ENCODE measurements at regions not wholly inside any gene's neighbourhood (a gene's known extent, or its start where the extent isn't known, plus 50 kb on each side); places are given as distances from the start of the nearest gene placed in this dataset.

- TF ChIP-seq ARID5B (CRISPR knock-in tag; IDR thresholded peaks at IDR 0.05) = peak; percentile 100
- TF ChIP-seq KDM3A (CRISPR knock-in tag; IDR thresholded peaks at IDR 0.05; ENCODE audit: low read depth) = peak; percentile 89; the same call in 1 of the 2 replicates
- TF ChIP-seq SCMH1 (CRISPR knock-in tag; IDR thresholded peaks at IDR 0.05; ENCODE audit: borderline replicate concordance) = no peak
- no peak for TF ChIP-seq KDM5B (CRISPR knock-in tag; IDR thresholded peaks at IDR 0.05; ENCODE audit: borderline replicate concordance)
- TF ChIP-seq TERF1 (CRISPR knock-in tag; IDR thresholded peaks at IDR 0.05) = no peak
- TF ChIP-seq ZNF562 (CRISPR knock-in tag; IDR thresholded peaks at IDR 0.05; ENCODE audit: borderline replicate concordance) = no peak
- TF ChIP-seq NKX3-1 (CRISPR knock-in tag; IDR thresholded peaks at IDR 0.05) = no peak; the same call in 1 of the 2 replicates
- no peak for TF ChIP-seq TEF (CRISPR knock-in tag; IDR thresholded peaks at IDR 0.05)
- TF ChIP-seq TCF7 (IDR thresholded peaks at IDR 0.05; ENCODE audit: low read depth) = peak; percentile 98
- no peak for TF ChIP-seq ZFP82 (CRISPR knock-in tag; IDR thresholded peaks at IDR 0.05; ENCODE audit: borderline replicate concordance)
- no peak; the same call in 1 of the 2 replicates for TF ChIP-seq HBP1 (CRISPR knock-in tag; IDR thresholded peaks at IDR 0.05; ENCODE audit: low read depth)
- peak; percentile 62; the same call in 1 of the 2 replicates for TF ChIP-seq PATZ1 (CRISPR knock-in tag; IDR thresholded peaks at IDR 0.05)
- peak; percentile 60; the same call in 1 of the 2 replicates for TF ChIP-seq MXD4 (CRISPR knock-in tag; IDR thresholded peaks at IDR 0.05)
- no peak for TF ChIP-seq RFX3 (CRISPR knock-in tag; IDR thresholded peaks at IDR 0.05)
- no peak for TF ChIP-seq PREB (CRISPR knock-in tag; IDR thresholded peaks at IDR 0.05)
- TF ChIP-seq KDM4B (CRISPR knock-in tag; IDR thresholded peaks at IDR 0.05) = peak; percentile 80; the same call in 1 of the 2 replicates
- TF ChIP-seq CHD4 (IDR thresholded peaks at IDR 0.05; ENCODE audit: borderline replicate concordance, low read length) = peak; percentile 78; the same call in 1 of the 2 replicates
- peak; percentile 100 for TF ChIP-seq SALL1 (CRISPR knock-in tag; IDR thresholded peaks at IDR 0.05)
- peak; percentile 49; the same call in 1 of the 2 replicates for TF ChIP-seq KMT2B (CRISPR knock-in tag; IDR thresholded peaks at IDR 0.05)
These were observed 108.1 kb upstream of the AGR3 start (continued) for GRCh38 chr7:16989811-16990413.

Data from HepG2 (cell line).